Neural cell (in vitro differentiated cells): ENCODE measurements at regions not wholly inside any gene's neighbourhood (a gene's known extent, or its start where the extent isn't known, plus 50 kb on each side); places are given as distances from the start of the nearest gene placed in this dataset.

Experiments
- H2AFZ ChIP-seq: fragments of 200-600, 300-800 bp; sonication (generic), shearing (Covaris generic); 2 replicates; pipeline ENCODE4 v1.6.0; 2014; ENCODE audit warnings: low read depth, mild to moderate bottlenecking, antibody characterized with exemption, low read length, moderate library complexity
- H3F3A ChIP-seq: fragments of 200-600 bp; shearing (Covaris generic); 2 replicates; pipeline ENCODE4 v1.6.1; 2016; ENCODE audit warnings: mild to moderate bottlenecking, moderate library complexity, mixed read lengths, antibody characterized with exemption, low read length; ENCODE audit not compliant: insufficient read depth, poor library complexity, severe bottlenecking
- H3K27ac ChIP-seq: fragments of 200-600, 300-800 bp; sonication (generic), shearing (Covaris generic); 2 replicates; pipeline ENCODE4 v1.5.1; 2014; ENCODE audit warnings: mild to moderate bottlenecking, low read length, moderate library complexity
- H3K27me3 ChIP-seq: fragments of 300-800, 200-600 bp; sonication (generic), shearing (Covaris generic); 2 replicates; pipeline ENCODE4 v1.6.0; 2014; ENCODE audit warnings: mild to moderate bottlenecking, low read depth, low read length, moderate library complexity; ENCODE audit not compliant: insufficient read depth
- H3K36me3 ChIP-seq: fragments of 300-800, 200-600 bp; sonication (generic), shearing (Covaris generic); 2 replicates; pipeline ENCODE4 v1.5.1; 2014; ENCODE audit warnings: mild to moderate bottlenecking, antibody characterized with exemption, low read length, moderate library complexity; ENCODE audit not compliant: insufficient read depth
- H3K4me2 ChIP-seq: fragments of 300-800, 200-600 bp; sonication (generic), shearing (Covaris generic); 2 replicates; pipeline ENCODE4 v1.6.0; 2014; ENCODE audit warnings: mild to moderate bottlenecking, low read length
- H3K4me3 ChIP-seq: fragments of 300-800, 200-600 bp; sonication (generic), shearing (Covaris generic); 2 replicates; pipeline ENCODE4 v1.5.1; 2014; ENCODE audit warnings: mild to moderate bottlenecking, low read length, moderate library complexity
- H3K79me2 ChIP-seq: fragments of 200-600 bp; shearing (Covaris generic); replicated peaks from 2 replicates; pipeline ENCODE4 v1.6.0; 2014; ENCODE audit warnings: mild to moderate bottlenecking, low read length, moderate library complexity; ENCODE audit not compliant: insufficient read depth
- H3K9ac ChIP-seq: fragments of 300-800, 200-600 bp; sonication (generic), shearing (Covaris generic); 2 replicates; pipeline ENCODE4 v1.6.1; 2016; ENCODE audit warnings: mild to moderate bottlenecking, low read length, mixed read lengths
- H3K9me2 ChIP-seq: fragments of 200-600 bp; shearing (Covaris generic); 2 replicates; pipeline ENCODE4 v1.6.1; 2016; ENCODE audit warnings: mild to moderate bottlenecking, low read length, mixed read lengths; ENCODE audit not compliant: insufficient read depth
- H3K9me3 ChIP-seq: fragments of 200-600, 300-800 bp; sonication (generic), shearing (Covaris generic); 2 replicates; pipeline ENCODE4 v1.6.1; 2016; ENCODE audit warnings: mild to moderate bottlenecking, mixed run types, low read length, moderate library complexity, mixed read lengths
- H4K20me1 ChIP-seq: fragments of 200-600 bp; shearing (Covaris generic); 2 replicates; pipeline ENCODE4 v1.6.1; 2016; ENCODE audit warnings: mild to moderate bottlenecking, mixed run types; ENCODE audit not compliant: insufficient read depth
- EP300 ChIP-seq: fragments of 450-650 bp; conservative IDR thresholded peaks from 2 replicates; pipeline ENCODE4 v1.6.1; 2014; ENCODE audit warnings: antibody characterized with exemption, mild to moderate bottlenecking, moderate library complexity; ENCODE audit not compliant: poor library complexity, severe bottlenecking
- EZH2 ChIP-seq: fragments of 200-600, 300-800 bp; shearing (Covaris generic), sonication (generic); IDR thresholded peaks from 2 replicates; pipeline ENCODE4 v1.6.1; 2014; ENCODE audit warnings: antibody characterized with exemption, low read length, borderline replicate concordance, mild to moderate bottlenecking; ENCODE audit not compliant: insufficient read depth, poor library complexity, severe bottlenecking
- MXI1 ChIP-seq: fragments of 450-650 bp; conservative IDR thresholded peaks from 2 replicates; pipeline ENCODE4 v1.6.1; 2014; ENCODE audit warnings: antibody characterized with exemption, mild to moderate bottlenecking; ENCODE audit not compliant: poor library complexity, severe bottlenecking
- POLR2AphosphoS5 ChIP-seq: IDR thresholded peaks from 2 replicates; pipeline ENCODE4 v1.6.1; 2012
- RAD21 ChIP-seq: fragments of 450-650 bp; conservative IDR thresholded peaks from 2 replicates; pipeline ENCODE4 v1.6.1; 2014; ENCODE audit warnings: antibody characterized with exemption, mild to moderate bottlenecking, moderate library complexity
- SMC3 ChIP-seq: fragments of 450-650 bp; conservative IDR thresholded peaks from 2 replicates; pipeline ENCODE4 v1.6.1; 2014; ENCODE audit warnings: antibody characterized with exemption, mild to moderate bottlenecking, moderate library complexity; ENCODE audit not compliant: poor library complexity
- TAF1 ChIP-seq: IDR thresholded peaks from 2 replicates; pipeline ENCODE4 v1.6.1; 2012; ENCODE audit warnings: low read depth
- TF ChIP-seq, protein P1 (sequence below): fragments of 450-650 bp; IDR thresholded peaks from 2 replicates; pipeline ENCODE4 v1.5.1; 2014; ENCODE audit warnings: antibody characterized with exemption, mild to moderate bottlenecking, moderate library complexity; ENCODE audit not compliant: poor library complexity, severe bottlenecking
- TF ChIP-seq, protein P2 (sequence below): IDR thresholded peaks from 2 replicates; pipeline ENCODE4 v1.6.1; 2012; ENCODE audit warnings: borderline replicate concordance

GRCh38 chr1:14324248-14324630 is 274.2 kb upstream of the KAZN start:
- no peaks in the 10 kb centered on the region for H3K79me2 ChIP-seq

GRCh38 chr1:14326857-14327256 is 271.6 kb upstream of the KAZN start:
- H4K20me1 ChIP-seq = no peaks in the 10 kb centered on the region
- H3K36me3 ChIP-seq = no peaks in the 10 kb centered on the region
- TF ChIP-seq, protein P1, sequence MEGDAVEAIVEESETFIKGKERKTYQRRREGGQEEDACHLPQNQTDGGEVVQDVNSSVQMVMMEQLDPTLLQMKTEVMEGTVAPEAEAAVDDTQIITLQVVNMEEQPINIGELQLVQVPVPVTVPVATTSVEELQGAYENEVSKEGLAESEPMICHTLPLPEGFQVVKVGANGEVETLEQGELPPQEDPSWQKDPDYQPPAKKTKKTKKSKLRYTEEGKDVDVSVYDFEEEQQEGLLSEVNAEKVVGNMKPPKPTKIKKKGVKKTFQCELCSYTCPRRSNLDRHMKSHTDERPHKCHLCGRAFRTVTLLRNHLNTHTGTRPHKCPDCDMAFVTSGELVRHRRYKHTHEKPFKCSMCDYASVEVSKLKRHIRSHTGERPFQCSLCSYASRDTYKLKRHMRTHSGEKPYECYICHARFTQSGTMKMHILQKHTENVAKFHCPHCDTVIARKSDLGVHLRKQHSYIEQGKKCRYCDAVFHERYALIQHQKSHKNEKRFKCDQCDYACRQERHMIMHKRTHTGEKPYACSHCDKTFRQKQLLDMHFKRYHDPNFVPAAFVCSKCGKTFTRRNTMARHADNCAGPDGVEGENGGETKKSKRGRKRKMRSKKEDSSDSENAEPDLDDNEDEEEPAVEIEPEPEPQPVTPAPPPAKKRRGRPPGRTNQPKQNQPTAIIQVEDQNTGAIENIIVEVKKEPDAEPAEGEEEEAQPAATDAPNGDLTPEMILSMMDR = no peak
- no peak for TF ChIP-seq MXI1
- no peak for TF ChIP-seq RAD21
- TF ChIP-seq EP300 = no peak
- no peak for TF ChIP-seq TAF1
- no peak for TF ChIP-seq POLR2AphosphoS5
- TF ChIP-seq EZH2 = no peak
- TF ChIP-seq, protein P2, sequence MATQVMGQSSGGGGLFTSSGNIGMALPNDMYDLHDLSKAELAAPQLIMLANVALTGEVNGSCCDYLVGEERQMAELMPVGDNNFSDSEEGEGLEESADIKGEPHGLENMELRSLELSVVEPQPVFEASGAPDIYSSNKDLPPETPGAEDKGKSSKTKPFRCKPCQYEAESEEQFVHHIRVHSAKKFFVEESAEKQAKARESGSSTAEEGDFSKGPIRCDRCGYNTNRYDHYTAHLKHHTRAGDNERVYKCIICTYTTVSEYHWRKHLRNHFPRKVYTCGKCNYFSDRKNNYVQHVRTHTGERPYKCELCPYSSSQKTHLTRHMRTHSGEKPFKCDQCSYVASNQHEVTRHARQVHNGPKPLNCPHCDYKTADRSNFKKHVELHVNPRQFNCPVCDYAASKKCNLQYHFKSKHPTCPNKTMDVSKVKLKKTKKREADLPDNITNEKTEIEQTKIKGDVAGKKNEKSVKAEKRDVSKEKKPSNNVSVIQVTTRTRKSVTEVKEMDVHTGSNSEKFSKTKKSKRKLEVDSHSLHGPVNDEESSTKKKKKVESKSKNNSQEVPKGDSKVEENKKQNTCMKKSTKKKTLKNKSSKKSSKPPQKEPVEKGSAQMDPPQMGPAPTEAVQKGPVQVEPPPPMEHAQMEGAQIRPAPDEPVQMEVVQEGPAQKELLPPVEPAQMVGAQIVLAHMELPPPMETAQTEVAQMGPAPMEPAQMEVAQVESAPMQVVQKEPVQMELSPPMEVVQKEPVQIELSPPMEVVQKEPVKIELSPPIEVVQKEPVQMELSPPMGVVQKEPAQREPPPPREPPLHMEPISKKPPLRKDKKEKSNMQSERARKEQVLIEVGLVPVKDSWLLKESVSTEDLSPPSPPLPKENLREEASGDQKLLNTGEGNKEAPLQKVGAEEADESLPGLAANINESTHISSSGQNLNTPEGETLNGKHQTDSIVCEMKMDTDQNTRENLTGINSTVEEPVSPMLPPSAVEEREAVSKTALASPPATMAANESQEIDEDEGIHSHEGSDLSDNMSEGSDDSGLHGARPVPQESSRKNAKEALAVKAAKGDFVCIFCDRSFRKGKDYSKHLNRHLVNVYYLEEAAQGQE = no peak
- no peak for TF ChIP-seq SMC3
- H3K4me2 ChIP-seq = no peak overlapping the region
- H3K9me2 ChIP-seq = no peaks in the 10 kb centered on the region
- H3K9me3 ChIP-seq = peaks cover 5% of the 10 kb centered on the region
- H3K79me2 ChIP-seq = no peaks in the 10 kb centered on the region
- H3F3A ChIP-seq = no peaks in the 10 kb centered on the region
- no peaks in the 10 kb centered on the region for H3K27me3 ChIP-seq
- no peak overlapping the region for H3K27ac ChIP-seq
- no peak overlapping the region for H3K9ac ChIP-seq
- no peak overlapping the region for H2AFZ ChIP-seq
- no peak overlapping the region for H3K4me3 ChIP-seq

More at GRCh38 chr1:14324248-14324630, 274.2 kb upstream of the KAZN start:
- Histone ChIP-seq H3K27me3 (no peaks in the 10 kb centered on the region), H3K4me2 (no peak overlapping the region), H3K9ac (no peak overlapping the region), H3K9me3 (no peaks in the 10 kb centered on the region), H3K27ac (no peak overlapping the region), H3K9me2 (no peaks in the 10 kb centered on the region), H2AFZ (no peak overlapping the region), H3K36me3 (no peaks in the 10 kb centered on the region), H4K20me1 (no peaks in the 10 kb centered on the region), H3K4me3 (no peak overlapping the region), H3F3A (no peaks in the 10 kb centered on the region)
- no peak for TF ChIP-seq POLR2AphosphoS5
- TF ChIP-seq, protein P1 = no peak
